GM12878 (cell line): ENCODE measurements at regions not wholly inside any gene's neighbourhood (a gene's known extent, or its start where the extent isn't known, plus 50 kb on each side); places are given as distances from the start of the nearest gene placed in this dataset.

Source experiments
- ATAC-seq: fragments of 200-7000 bp; cut with Tn5 transposase; 3 replicates; pipeline ENCODE4 v1.9.1; 2020; ENCODE audit warnings: mild to moderate bottlenecking, moderate library complexity
- BruUV-seq: library from RNA; stranded (reverse); fragments of 400-500 nt; replicated peaks from 2 replicates; lab custom pipeline; 2021; lab: Mats Ljungman, UMichigan
- CTCF ChIA-PET: fragments of 300-600 bp; sonication (Branson Sonifier 250); formaldehyde crosslinking; extraction: SDS; loops from one replicate; lab custom pipeline; 2021; ENCODE audit warnings: inconsistent platforms; lab: Yijun Ruan, JAX
- POLR2A ChIA-PET: fragments of 350-600 bp; formaldehyde crosslinking; extraction: SDS; loops from one replicate; lab custom pipeline; 2021; ENCODE audit warnings: inconsistent platforms; lab: Charles Lee
- RAD21 ChIA-PET: fragments of 300-600 bp; sonication (Branson Sonifier 250); formaldehyde crosslinking; loops from one replicate; lab custom pipeline; 2023; ENCODE audit warnings: antibody characterized with exemption; ENCODE audit not compliant: unreplicated experiment; lab: Charles Lee
- SMC1A ChIA-PET: fragments of 300-600 bp; sonication (Branson Sonifier 250); formaldehyde crosslinking; loops from one replicate; lab custom pipeline; 2023; ENCODE audit not compliant: unreplicated experiment, uncharacterized antibody; lab: Charles Lee
- DNase-seq: peaks from one replicate; pipeline ENCODE4 v3.0.0-alpha.2; 2011; ENCODE audit warnings: low read depth, low spot score
- FAIRE-seq: peaks from 3 replicates; lab custom pipeline; 2011; peaks lifted over from hg19 to GRCh38; lab: Jason Lieb, UNC
- H2AFZ ChIP-seq: 2 replicates; pipeline ENCODE4 v1.6.0; 2011; ENCODE audit warnings: low read depth, low read length, control low read depth; ENCODE audit not compliant: control insufficient read depth
- H3K27ac ChIP-seq: 2 replicates; pipeline ENCODE4 v1.5.1; 2011; ENCODE audit warnings: control low read depth; ENCODE audit not compliant: control insufficient read depth, insufficient read depth
- H3K27me3 ChIP-seq, 2 experiments: replicated peaks in 1 of 2; 2 replicates each; pipeline versions ENCODE4 v1.6.0 to v1.6.1; 2011; ENCODE audit warnings: low read length in 1 of 2; ENCODE audit not compliant: control insufficient read depth in 2 of 2, insufficient read depth in 2 of 2
- H3K36me3 ChIP-seq, 2 experiments: 2 replicates each; pipeline ENCODE4 v1.5.1; 2011; ENCODE audit warnings: low read length in 1 of 2; ENCODE audit not compliant: control insufficient read depth in 2 of 2, insufficient read depth in 2 of 2
- H3K4me1 ChIP-seq: 2 replicates; pipeline ENCODE4 v1.6.1; 2011; ENCODE audit warnings: mild to moderate bottlenecking, low read length, moderate library complexity, mixed read lengths; ENCODE audit not compliant: control insufficient read depth, insufficient read depth
- H3K4me2 ChIP-seq: 2 replicates; pipeline ENCODE4 v1.6.0; 2011; ENCODE audit warnings: control low read depth; ENCODE audit not compliant: control insufficient read depth, insufficient read depth
- H3K4me3 ChIP-seq: fragments of 200-600 bp; sonication (generic); 2 replicates; pipeline ENCODE4 v1.5.1; 2016
- H3K79me2 ChIP-seq: 2 replicates; pipeline ENCODE4 v1.6.0; 2011; ENCODE audit warnings: low read length; ENCODE audit not compliant: control insufficient read depth, insufficient read depth
- H3K9ac ChIP-seq: 2 replicates; pipeline ENCODE4 v1.8.0; 2011; ENCODE audit warnings: low read length, control low read depth, mixed read lengths; ENCODE audit not compliant: control insufficient read depth, insufficient read depth
- H3K9me3 ChIP-seq: replicated peaks from 3 replicates; pipeline ENCODE4 v1.5.1; 2011; ENCODE audit warnings: mild to moderate bottlenecking, low read length; ENCODE audit not compliant: control insufficient read depth, insufficient read depth
- H4K20me1 ChIP-seq: 2 replicates; pipeline ENCODE4 v1.6.0; 2011; ENCODE audit not compliant: control insufficient read depth, insufficient read depth
- ATF2 ChIP-seq: IDR thresholded peaks from 2 replicates; pipeline ENCODE4 v1.6.1; 2012; ENCODE audit warnings: low read length, inconsistent platforms
- CHD1 ChIP-seq: IDR thresholded peaks from 2 replicates; pipeline ENCODE4 v1.6.1; 2012; ENCODE audit warnings: low read depth, low read length, improper control_type of control experiment
- FOS ChIP-seq: IDR thresholded peaks from 3 replicates; pipeline ENCODE4 v1.6.1; 2011; ENCODE audit warnings: borderline replicate concordance; ENCODE audit not compliant: insufficient read length; ENCODE audit errors: extremely low read depth
- HCFC1 ChIP-seq: fragments of 150-350 bp; IDR thresholded peaks from 2 replicates; pipeline ENCODE4 v1.6.1; 2014; ENCODE audit warnings: low read length
- HDAC2 ChIP-seq: fragments of 200-600 bp; sonication (generic); IDR thresholded peaks from 2 replicates; pipeline ENCODE4 v1.6.1; 2017
- MEF2B ChIP-seq: fragments of 450-650 bp; IDR thresholded peaks from 2 replicates; pipeline ENCODE4 v1.6.1; 2018; ENCODE audit warnings: mild to moderate bottlenecking, moderate library complexity; ENCODE audit not compliant: partially characterized antibody, poor library complexity, severe bottlenecking
- MLLT1 ChIP-seq: fragments of 450-650 bp; IDR thresholded peaks from 2 replicates; pipeline ENCODE4 v1.6.1; 2016; ENCODE audit warnings: mild to moderate bottlenecking
- NRF1 ChIP-seq: conservative IDR thresholded peaks from 2 replicates; pipeline ENCODE4 v1.6.1; 2011; ENCODE audit warnings: mild to moderate bottlenecking, low read depth, low read length, improper control_type of control experiment
- RUNX3 ChIP-seq: IDR thresholded peaks from 2 replicates; pipeline ENCODE4 v1.6.1; 2012; ENCODE audit warnings: low read length, inconsistent platforms
- WGBS: methylation state at CpG from one replicate; pipeline ENCODE4 v1.1.6; 2016; ENCODE audit warnings: low lambda C conversion rate; ENCODE audit not compliant: insufficient replicate concordance, insufficient coverage; ENCODE audit errors: missing lambda C conversion rate; 5-methylcytosine and 5-hydroxymethylcytosine counted together
- in situ Hi-C: fragments of 300-500 bp; cut with MboI; formaldehyde crosslinking; loops from 9 replicates; pipeline ENCODE4 v1.14.3; 2018; ENCODE audit warnings: mixed read lengths
- intact Hi-C: fragments of 100-400 bp; cut with micrococcal nuclease; formaldehyde crosslinking; loops from one replicate; pipeline ENCODE4 v1.14.2; 2022; ENCODE audit not compliant: unreplicated experiment

GRCh38 chr18:75639472-75639831 is 211.9 kb upstream of the SMIM21 start (continued):
- TF ChIP-seq MLLT1 (no peak), ATF2 (no peak), RUNX3 (no peak), HDAC2 (no peak)

- BruUV-seq, result no TSS peak
- SMC1A ChIA-PET, result interaction anchor here (0.7 kb wide), 1 partner anchor 1007 kb away, joined by 3 read pairs; no protein-coding TSS in a partner anchor
- TF ChIP-seq CHD1 (no peak), FOS (no peak), MEF2B (no peak), NRF1 (no peak), HCFC1 (no peak)
- TF ChIP-seq, all 136 proteins: peak for 0
- ChIA-PET RAD21 (no interaction called here), CTCF (no interaction called here), POLR2A (no interaction called here)
- DNase-seq, result no peak
- 35% methylated on average over 24 of the region's 24 CpGs for WGBS
- in situ Hi-C loops (no loop called here), intact Hi-C loops (no loop called here)
- no peak overlapping the region for H3K27ac ChIP-seq
- no peaks in the 10 kb centered on the region for H4K20me1 ChIP-seq
- H2AFZ ChIP-seq, result no peak overlapping the region
- no peaks in the 10 kb centered on the region for H3K36me3 ChIP-seq
- H3K27me3 ChIP-seq, result peaks cover 0 to 1% of the 10 kb centered on the region in 2 experiments; a peak in 1 of 4 replicates
- H3K4me3 ChIP-seq, result no peak overlapping the region
- no peaks in the 10 kb centered on the region for H3K9me3 ChIP-seq
- no peak overlapping the region for H3K9ac ChIP-seq
- no peak overlapping the region for H3K4me2 ChIP-seq
- no peak for FAIRE-seq
- no peaks in the 10 kb centered on the region for H3K4me1 ChIP-seq
- no peaks in the 10 kb centered on the region for H3K79me2 ChIP-seq
- no peak for ATAC-seq
Observed at GRCh38 chr18:75638776-75639471, 211.4 kb upstream of the SMIM21 start.
